Neural progenitor cell (in vitro differentiated cells): ENCODE measurements at regions not wholly inside any gene's neighbourhood (a gene's known extent, or its start where the extent isn't known, plus 50 kb on each side); places are given as distances from the start of the nearest gene placed in this dataset.

Experiments used
- EZH2 ChIP-seq: fragments of 200-600 bp; sonication (generic); IDR thresholded peaks from 2 replicates; pipeline ENCODE4 v1.6.1; 2017; ENCODE audit warnings: antibody characterized with exemption, mild to moderate bottlenecking, moderate library complexity
- TF ChIP-seq, protein P1 (sequence below): fragments of 200-600 bp; sonication (generic); IDR thresholded peaks from 2 replicates; pipeline ENCODE4 v1.5.1; 2017; ENCODE audit warnings: antibody characterized with exemption, mild to moderate bottlenecking

DNA sequence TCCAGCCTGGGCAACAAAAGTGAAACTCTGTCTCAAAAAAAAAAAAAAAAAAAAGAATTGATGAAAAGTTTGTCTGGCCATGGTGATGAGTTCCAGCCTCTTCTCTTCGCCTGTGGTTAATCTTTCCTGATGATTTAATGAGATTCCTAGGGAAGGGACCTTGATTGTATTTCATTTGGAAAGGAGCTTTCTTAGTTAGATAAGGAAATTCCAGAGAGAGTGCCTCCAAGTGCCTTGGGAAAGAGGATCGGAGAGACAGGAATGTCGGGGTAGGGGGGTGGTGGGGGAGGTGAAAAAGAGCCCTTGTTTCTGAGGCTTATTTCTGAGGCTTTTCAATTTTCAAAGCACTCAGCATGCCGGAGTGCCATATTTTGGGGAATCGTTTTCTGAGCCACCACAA, 93.2 kb upstream of the SIAH1 start:
- TF ChIP-seq, protein P1, sequence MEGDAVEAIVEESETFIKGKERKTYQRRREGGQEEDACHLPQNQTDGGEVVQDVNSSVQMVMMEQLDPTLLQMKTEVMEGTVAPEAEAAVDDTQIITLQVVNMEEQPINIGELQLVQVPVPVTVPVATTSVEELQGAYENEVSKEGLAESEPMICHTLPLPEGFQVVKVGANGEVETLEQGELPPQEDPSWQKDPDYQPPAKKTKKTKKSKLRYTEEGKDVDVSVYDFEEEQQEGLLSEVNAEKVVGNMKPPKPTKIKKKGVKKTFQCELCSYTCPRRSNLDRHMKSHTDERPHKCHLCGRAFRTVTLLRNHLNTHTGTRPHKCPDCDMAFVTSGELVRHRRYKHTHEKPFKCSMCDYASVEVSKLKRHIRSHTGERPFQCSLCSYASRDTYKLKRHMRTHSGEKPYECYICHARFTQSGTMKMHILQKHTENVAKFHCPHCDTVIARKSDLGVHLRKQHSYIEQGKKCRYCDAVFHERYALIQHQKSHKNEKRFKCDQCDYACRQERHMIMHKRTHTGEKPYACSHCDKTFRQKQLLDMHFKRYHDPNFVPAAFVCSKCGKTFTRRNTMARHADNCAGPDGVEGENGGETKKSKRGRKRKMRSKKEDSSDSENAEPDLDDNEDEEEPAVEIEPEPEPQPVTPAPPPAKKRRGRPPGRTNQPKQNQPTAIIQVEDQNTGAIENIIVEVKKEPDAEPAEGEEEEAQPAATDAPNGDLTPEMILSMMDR, result no peak
- no peak for TF ChIP-seq EZH2
